HK-2 (cell line): ENCODE measurements at regions not wholly inside any gene's neighbourhood (a gene's known extent, or its start where the extent isn't known, plus 50 kb on each side); places are given as distances from the start of the nearest gene placed in this dataset.
"Not testable (repeated sequence)": the region's sequence is repeated elsewhere in the genome, so short reads cannot be mapped to it uniquely, and the experiment has no call there.

ENCODE experiments used
- DNase-seq: peaks from one replicate; pipeline ENCODE4 v3.0.0-alpha.2; 2018; ENCODE audit not compliant: unreplicated experiment

DNA sequence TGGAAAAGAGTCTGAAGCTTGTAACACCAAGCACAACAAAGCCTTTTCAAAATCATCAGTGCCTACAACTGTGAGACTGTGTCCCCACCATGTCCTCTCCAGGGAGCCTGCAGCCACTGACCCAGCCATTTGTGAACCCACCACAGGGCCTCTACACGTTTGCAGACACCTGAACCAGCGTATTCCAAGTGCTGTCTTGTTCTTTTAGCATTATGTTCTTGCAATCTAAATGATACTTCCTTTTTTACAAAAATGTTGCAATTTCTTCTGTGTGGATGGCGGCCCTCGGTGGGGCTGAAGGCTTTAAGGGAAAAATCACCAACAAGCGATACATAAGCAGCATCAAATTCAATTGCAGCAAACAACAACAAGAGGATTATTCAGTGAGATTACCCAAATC, 403.2 kb upstream of the MGMT start:
- DNase-seq, result no peak

- DNase-seq, result not testable (repeated sequence)
These were observed 400.5 kb upstream of the MGMT start for GRCh38 chr10:129066529-129066928.

GRCh38 chr10:129071411-129071810, 395.6 kb upstream of the MGMT start:
- not testable (repeated sequence) for DNase-seq

DNA sequence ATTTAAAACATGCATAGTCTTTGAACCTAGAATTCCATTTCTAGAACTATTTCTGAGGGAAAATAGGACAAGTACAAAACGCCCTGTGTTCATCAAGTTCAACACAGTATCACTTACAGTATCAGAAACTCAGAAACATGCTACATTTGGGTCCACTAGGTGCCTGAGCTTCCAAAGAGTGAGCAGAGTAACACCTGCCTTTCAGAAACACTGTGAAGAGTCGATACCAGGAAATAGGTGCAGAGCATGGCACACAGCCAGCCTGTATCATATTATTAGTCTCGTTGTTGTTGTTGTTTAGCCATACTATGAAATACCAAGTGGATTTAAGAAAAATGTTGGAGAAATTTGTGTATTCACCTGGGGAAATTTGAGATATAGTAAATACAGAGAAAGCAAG, 392.1 kb upstream of the MGMT start:
- DNase-seq, result no peak

DNA sequence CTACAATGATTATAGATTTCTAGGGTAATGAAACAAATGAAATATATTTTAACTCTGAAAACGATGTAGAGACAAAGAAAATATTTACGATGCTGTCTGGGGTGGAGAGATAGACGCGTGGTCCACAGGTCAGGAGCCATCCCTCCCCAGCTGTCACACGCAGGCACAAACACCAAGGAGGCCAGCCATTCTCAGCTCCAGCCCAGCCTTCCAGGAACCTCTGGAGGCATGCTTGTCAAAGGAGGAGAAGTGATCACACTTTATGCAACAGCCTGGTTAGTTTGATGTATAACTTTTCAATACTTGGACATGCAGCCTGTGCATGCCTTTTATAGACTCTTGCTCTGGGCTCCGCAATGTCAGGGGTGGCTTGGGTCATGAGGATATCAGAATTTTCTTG, 391.5 kb upstream of the MGMT start:
- no peak for DNase-seq

- DNase-seq, result no peak
These were observed 391.1 kb upstream of the MGMT start for GRCh38 chr10:129075927-129076326.

DNA sequence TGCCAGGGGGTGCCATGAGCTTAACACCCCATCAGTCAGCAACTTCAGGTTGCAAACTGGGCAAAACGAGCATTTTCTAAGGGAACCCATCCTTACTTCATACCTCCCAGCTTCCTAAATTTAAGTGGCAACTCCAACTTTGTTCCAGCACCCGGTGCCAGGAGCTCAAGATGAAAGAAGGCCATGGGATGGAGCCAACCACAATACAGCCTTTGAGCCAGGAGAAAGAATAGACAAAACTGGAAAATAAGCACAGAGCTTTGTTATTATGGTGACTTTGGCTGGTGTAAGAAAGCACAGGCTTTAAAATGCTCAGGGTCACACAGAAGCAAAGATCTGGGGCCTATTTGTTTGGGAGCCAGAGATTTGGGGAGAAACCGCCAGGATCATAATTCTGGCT, 388.7 kb upstream of the MGMT start:
- DNase-seq, result no peak

GRCh38 chr10:129078746-129079145, 388.3 kb upstream of the MGMT start:
- no peak for DNase-seq

DNA sequence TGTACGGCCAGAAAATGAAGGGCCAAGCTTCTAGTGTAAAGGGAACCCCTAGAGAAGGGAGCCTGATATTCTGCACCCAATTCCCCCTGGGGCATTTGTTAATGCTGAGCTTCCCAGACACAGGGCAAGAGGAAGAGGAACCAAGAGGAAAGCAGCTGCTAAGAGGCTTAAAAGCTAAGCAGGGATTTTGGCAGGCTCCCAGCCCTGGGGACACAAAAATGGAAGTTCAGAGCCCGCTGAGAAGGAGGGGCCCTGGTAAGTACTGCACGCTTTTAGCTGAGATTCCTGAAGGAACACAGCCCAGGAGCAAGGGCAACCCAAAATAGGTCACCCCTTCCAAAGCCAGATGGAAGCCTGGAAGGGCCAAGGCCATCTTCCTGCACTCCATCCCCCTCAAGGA, 387.3 kb upstream of the MGMT start:
- DNase-seq, result no peak

DNA sequence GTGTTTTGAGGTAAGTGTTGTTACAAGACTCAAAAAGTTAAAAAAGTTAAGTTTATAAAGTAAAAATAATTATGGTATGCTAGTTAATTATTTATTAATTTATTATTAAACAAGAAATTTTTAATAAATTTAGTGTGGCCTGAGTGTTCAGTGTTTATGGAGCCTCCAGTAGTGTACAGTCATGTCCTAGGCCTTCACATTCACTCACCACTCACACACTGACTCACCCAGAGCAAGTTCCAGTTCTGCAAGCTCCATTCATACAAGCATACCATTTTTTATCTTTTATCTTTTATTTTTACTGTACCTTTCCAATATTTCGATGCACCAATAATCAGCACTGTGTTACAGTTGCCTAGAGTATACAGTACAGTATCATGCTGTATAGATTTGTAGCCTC, 381.2 kb upstream of the MGMT start:
- DNase-seq, result no peak

GRCh38 chr10:129089341-129089740, 377.7 kb upstream of the MGMT start:
- DNase-seq, result no peak

GRCh38 chr10:129090165-129090564, 376.9 kb upstream of the MGMT start:
- no peak for DNase-seq

DNA sequence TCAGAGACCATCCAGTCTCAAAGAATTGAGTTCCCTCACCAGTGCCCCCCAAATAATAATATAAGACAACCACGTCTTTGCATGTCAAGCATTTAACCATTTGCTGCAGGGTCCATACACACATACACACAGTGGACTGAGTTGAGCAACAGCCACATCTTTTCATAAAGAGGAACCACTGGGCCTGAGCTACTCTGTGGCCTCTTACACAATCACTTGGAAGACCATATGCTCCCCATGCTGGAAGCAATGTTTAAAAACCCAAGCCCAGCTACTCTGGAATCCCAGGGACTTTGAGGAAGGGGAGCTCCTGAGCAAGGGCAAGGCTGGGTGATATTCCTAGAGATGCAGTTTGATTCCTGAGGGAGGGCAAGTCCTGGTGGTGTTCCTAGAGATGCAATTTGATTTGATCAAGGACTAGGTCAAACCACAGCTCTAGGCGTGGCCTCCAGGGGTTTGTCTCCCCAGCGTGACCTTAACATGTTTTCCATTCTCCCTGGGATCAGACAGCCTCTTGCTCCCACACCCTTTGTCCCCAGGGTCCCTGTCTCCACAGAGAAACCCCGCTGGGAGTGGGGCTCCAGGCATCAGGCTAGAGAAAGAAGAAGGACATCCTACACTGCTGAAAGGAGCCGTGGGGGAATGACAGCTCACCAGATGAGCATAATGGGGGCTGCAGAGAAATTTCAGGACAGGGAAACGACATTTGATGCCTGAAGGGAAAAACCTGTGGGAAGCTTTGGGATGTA, 376.2 kb upstream of the MGMT start:
- DNase-seq, result no peak

GRCh38 chr10:129093641-129094040, 373.4 kb upstream of the MGMT start:
- no peak for DNase-seq

- DNase-seq, result no peak
These were observed 372.8 kb upstream of the MGMT start for GRCh38 chr10:129094233-129094632.

DNA sequence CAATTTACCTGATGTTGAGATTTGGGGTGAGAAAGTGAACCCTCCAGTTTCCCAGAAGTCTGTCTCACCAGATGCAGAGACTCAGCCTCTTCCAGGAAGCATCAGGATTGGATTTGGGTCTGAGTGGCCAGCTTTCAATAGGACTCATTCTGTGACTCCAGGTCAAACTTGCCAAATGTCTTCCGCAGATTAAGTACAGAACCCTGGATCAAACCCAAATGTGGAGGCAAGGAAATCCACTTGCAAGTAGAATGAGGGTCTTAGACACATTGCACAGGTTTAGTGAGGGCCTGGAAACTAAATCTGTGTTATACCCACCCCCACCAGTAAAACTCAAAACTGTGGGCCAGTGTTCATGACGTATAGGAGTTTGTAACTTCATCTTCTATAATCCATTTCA, 372.2 kb upstream of the MGMT start:
- DNase-seq, result no peak

- DNase-seq, result no peak
These were observed 371.4 kb upstream of the MGMT start for GRCh38 chr10:129095680-129096064.

DNA sequence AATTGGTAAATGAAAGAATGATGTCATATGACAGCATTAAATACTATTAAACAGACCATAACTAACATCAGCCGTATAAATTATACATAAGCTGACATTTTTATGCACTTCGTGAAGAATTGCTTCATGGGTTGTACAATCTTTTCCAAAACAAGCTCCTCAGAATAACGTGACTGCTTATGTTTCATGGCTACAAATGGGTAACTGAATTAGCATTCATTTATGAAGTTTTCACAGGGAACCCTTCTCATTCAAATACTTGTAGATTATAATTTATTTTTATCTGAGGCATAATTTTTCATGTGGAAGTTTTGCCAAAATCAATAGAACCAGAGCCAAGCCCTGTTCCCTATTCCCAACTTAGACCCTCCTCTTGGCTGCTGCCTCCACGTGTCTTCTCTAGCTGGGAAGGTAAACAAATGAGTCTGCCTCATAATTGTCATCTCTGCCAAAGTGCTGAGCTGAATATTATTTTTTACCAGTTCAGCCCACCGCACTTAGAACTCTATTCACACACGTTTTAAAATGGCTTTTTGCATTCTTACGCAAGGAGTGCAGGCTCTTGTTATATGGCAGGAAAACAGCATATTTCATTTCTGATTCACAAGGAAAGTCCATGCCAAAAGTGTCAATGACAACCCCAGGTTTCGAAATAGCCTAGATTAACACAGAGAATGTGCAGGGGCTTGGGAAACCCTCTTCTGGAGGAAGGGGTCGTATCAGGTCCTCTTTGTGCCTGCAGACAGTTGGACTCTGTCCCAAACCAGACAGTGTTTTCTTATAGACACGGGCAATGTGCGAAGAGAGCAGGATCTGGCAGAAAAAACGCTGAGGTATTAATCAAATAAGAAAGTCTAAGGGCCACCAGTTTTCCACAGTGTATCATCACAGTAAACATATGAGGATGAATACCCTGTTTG, 370.7 kb upstream of the MGMT start:
- no peak for DNase-seq

DNA sequence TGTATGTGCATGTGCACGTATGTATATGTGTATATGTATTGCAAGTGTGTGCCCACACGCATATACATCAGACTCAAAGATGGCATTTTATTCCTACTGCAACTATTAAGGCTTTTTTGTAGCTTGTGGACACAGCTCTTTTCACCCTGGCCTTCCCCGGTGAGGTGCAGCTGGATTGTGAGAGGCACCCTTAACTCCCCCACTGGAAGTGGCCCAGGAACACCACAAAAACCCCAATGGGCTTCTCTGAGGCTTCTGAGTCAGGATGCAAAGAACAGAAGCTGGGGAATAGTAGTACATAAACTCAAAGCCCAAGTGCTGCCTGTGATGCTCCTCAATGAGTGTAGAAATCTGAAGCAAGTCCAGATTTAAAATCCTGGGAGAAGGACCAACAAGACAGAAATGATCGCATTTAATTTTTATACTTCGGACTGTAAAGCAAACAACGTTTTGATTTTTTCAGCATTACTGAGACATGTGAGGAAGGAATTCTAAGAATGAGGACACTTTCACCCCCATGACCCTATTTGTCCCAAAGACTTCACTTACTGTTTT, 369.2 kb upstream of the MGMT start:
- no peak for DNase-seq

GRCh38 chr10:129098517-129098916, 368.5 kb upstream of the MGMT start:
- no peak for DNase-seq

- DNase-seq, result no peak
These were observed 367.6 kb upstream of the MGMT start for GRCh38 chr10:129099486-129099885.

- DNase-seq, result no peak
These were observed 367.0 kb upstream of the MGMT start for GRCh38 chr10:129099992-129100391.
